GM12872 (cell line): ENCODE measurements at regions not wholly inside any gene's neighbourhood (a gene's known extent, or its start where the extent isn't known, plus 50 kb on each side); places are given as distances from the start of the nearest gene placed in this dataset.

Experiments used
- CTCF ChIP-seq: IDR thresholded peaks from 3 replicates; pipeline ENCODE4 v1.5.1; 2011; ENCODE audit warnings: low read depth, mild to moderate bottlenecking, low read length, moderate library complexity; ENCODE audit not compliant: insufficient read depth

- TF ChIP-seq CTCF = no peak
Observed at GRCh38 chr14:104477666-104478380, 101.7 kb upstream of the C14orf180 start.

- no peak for TF ChIP-seq CTCF
Observed at GRCh38 chr14:104478656-104479055, 100.9 kb upstream of the C14orf180 start.

- TF ChIP-seq CTCF = no peak
Observed at GRCh38 chr14:104479901-104480300, 99.7 kb upstream of the C14orf180 start.

GRCh38 chr14:104481323-104481722 lies 98.2 kb upstream of the C14orf180 start:
- no peak for TF ChIP-seq CTCF

- no peak for TF ChIP-seq CTCF
Observed at GRCh38 chr14:104486222-104486923, 93.2 kb upstream of the C14orf180 start.

- no peak for TF ChIP-seq CTCF
Observed at GRCh38 chr14:104494483-104494882, 85.1 kb upstream of the C14orf180 start.

- TF ChIP-seq CTCF = no peak
Observed at GRCh38 chr14:104496095-104496494, 83.5 kb upstream of the C14orf180 start.
